ENCODE measurements at regions not wholly inside any gene's neighbourhood (a gene's known extent, or its start where the extent isn't known, plus 50 kb on each side); places are given as distances from the start of the nearest gene placed in this dataset.

DNA sequence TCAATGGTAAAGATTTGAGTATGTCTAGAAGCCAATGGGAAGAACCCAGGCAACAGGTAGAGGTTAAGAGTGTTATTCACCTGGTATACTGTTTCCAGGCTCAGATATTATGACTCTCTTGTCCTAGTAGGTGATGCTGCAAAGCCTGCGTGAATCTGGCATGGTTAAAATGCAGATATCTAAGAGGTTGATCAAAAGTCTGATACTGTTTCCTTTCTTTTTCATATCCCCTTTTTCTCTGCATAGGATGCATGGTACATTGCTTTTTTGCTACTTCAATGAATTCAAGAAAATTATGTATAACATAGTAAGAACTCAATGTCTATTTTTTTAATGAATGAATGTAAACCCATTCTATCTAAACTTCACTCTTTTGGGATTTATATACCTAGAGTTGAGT, 284.3 kb upstream of the KHDRBS2 start:
- TF ChIP-seq, protein P1, sequence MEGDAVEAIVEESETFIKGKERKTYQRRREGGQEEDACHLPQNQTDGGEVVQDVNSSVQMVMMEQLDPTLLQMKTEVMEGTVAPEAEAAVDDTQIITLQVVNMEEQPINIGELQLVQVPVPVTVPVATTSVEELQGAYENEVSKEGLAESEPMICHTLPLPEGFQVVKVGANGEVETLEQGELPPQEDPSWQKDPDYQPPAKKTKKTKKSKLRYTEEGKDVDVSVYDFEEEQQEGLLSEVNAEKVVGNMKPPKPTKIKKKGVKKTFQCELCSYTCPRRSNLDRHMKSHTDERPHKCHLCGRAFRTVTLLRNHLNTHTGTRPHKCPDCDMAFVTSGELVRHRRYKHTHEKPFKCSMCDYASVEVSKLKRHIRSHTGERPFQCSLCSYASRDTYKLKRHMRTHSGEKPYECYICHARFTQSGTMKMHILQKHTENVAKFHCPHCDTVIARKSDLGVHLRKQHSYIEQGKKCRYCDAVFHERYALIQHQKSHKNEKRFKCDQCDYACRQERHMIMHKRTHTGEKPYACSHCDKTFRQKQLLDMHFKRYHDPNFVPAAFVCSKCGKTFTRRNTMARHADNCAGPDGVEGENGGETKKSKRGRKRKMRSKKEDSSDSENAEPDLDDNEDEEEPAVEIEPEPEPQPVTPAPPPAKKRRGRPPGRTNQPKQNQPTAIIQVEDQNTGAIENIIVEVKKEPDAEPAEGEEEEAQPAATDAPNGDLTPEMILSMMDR (IDR thresholded peaks at IDR 0.05) = no peak
- TF ChIP-seq EZH2phosphoT487 (IDR thresholded peaks at IDR 0.05; ENCODE audit: borderline replicate concordance, low read depth) = no peak
- TF ChIP-seq, protein P2, sequence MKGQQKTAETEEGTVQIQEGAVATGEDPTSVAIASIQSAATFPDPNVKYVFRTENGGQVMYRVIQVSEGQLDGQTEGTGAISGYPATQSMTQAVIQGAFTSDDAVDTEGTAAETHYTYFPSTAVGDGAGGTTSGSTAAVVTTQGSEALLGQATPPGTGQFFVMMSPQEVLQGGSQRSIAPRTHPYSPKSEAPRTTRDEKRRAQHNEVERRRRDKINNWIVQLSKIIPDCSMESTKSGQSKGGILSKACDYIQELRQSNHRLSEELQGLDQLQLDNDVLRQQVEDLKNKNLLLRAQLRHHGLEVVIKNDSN (IDR thresholded peaks at IDR 0.05; ENCODE audit: borderline replicate concordance, low read depth) = no peak
- no peak for TF ChIP-seq SIN3A (IDR thresholded peaks at IDR 0.05; ENCODE audit: borderline replicate concordance, low read depth, low read length)
- no peak for TF ChIP-seq EP300 (IDR thresholded peaks at IDR 0.05; ENCODE audit: borderline replicate concordance in 1 of 2, low read depth in 1 of 2, low read length in 1 of 2)
- TF ChIP-seq SMC3 (IDR thresholded peaks at IDR 0.05; ENCODE audit: low read depth, low read length) = no peak
- no peak for TF ChIP-seq TAF1 (IDR thresholded peaks at IDR 0.05; ENCODE audit: borderline replicate concordance, low read depth, low read length)
- no peak for TF ChIP-seq GABPA (IDR thresholded peaks at IDR 0.05; ENCODE audit: low read depth)
- TF ChIP-seq MEF2A (IDR thresholded peaks at IDR 0.05; ENCODE audit: borderline replicate concordance, low read depth) = no peak
